Neural progenitor cell (in vitro differentiated cells): ENCODE measurements at regions not wholly inside any gene's neighbourhood (a gene's known extent, or its start where the extent isn't known, plus 50 kb on each side); places are given as distances from the start of the nearest gene placed in this dataset.
"Not testable (repeated sequence)": the region's sequence is repeated elsewhere in the genome, so short reads cannot be mapped to it uniquely, and the experiment has no call there.

Experiments used
- DNase-seq: peaks from one replicate; pipeline ENCODE4 v3.0.0-alpha.2; 2016; ENCODE audit warnings: low spot score
- H2AFZ ChIP-seq: fragments of 200-600 bp; sonication (generic); replicated peaks from 2 replicates; pipeline ENCODE4 v1.6.1; 2016; ENCODE audit warnings: antibody characterized with exemption
- H3F3A ChIP-seq: fragments of 200-600 bp; sonication (generic); 2 replicates; pipeline ENCODE4 v1.6.1; 2016; ENCODE audit warnings: antibody characterized with exemption, low read depth
- H3K27ac ChIP-seq: fragments of 200-600 bp; sonication (generic); 2 replicates; pipeline ENCODE4 v1.5.1; 2016; ENCODE audit warnings: mild to moderate bottlenecking
- H3K27me3 ChIP-seq: fragments of 200-600 bp; sonication (generic); 2 replicates; pipeline ENCODE4 v1.6.1; 2016; ENCODE audit warnings: mild to moderate bottlenecking, moderate library complexity
- H3K36me3 ChIP-seq: fragments of 200-600 bp; sonication (generic); 2 replicates; pipeline ENCODE4 v1.5.1; 2016
- H3K4me1 ChIP-seq: fragments of 200-600 bp; sonication (generic); 2 replicates; pipeline ENCODE4 v1.6.1; 2016; ENCODE audit warnings: mixed run types
- H3K4me2 ChIP-seq: fragments of 200-600 bp; sonication (generic); 2 replicates; pipeline ENCODE4 v1.6.1; 2016
- H3K4me3 ChIP-seq: fragments of 200-600 bp; sonication (generic); 2 replicates; pipeline ENCODE4 v1.5.1; 2016
- H3K79me2 ChIP-seq: fragments of 200-600 bp; sonication (generic); 2 replicates; pipeline ENCODE4 v1.6.1; 2016; ENCODE audit warnings: low read depth
- H3K9ac ChIP-seq: fragments of 200-600 bp; sonication (generic); 2 replicates; pipeline ENCODE4 v1.6.1; 2016
- H3K9me3 ChIP-seq: fragments of 200-600 bp; sonication (generic); 2 replicates; pipeline ENCODE4 v1.5.1; 2016; ENCODE audit warnings: low read depth
- H4K20me1 ChIP-seq: fragments of 200-600 bp; sonication (generic); 2 replicates; pipeline ENCODE4 v1.6.1; 2016; ENCODE audit warnings: low read depth
- H3K27ac Mint-ChIP-seq: 3 replicates; pipeline ENCODE4 v1.8.0; 2021; ENCODE audit warnings: mixed read lengths
- H3K27me3 Mint-ChIP-seq: 2 replicates; pipeline ENCODE4 v1.8.0; 2022; ENCODE audit warnings: low read depth, mild to moderate bottlenecking, inconsistent platforms, moderate library complexity, mixed read lengths; ENCODE audit not compliant: insufficient read depth
- H3K36me3 Mint-ChIP-seq: 3 replicates; pipeline ENCODE4 v1.8.0; 2021; ENCODE audit warnings: mixed read lengths
- H3K4me1 Mint-ChIP-seq: 3 replicates; pipeline ENCODE4 v1.8.0; 2021; ENCODE audit warnings: mixed read lengths
- H3K4me3 Mint-ChIP-seq: 3 replicates; pipeline ENCODE4 v1.8.0; 2021; ENCODE audit warnings: mild to moderate bottlenecking, moderate library complexity, mixed read lengths
- H3K9me3 Mint-ChIP-seq: 3 replicates; pipeline ENCODE4 v1.8.0; 2020; ENCODE audit warnings: mixed read lengths
- CTCF ChIP-seq: fragments of 200-600 bp; sonication (generic); IDR thresholded peaks from 2 replicates; pipeline ENCODE4 v1.5.1; 2017; ENCODE audit warnings: antibody characterized with exemption, mild to moderate bottlenecking
- EZH2 ChIP-seq: fragments of 200-600 bp; sonication (generic); IDR thresholded peaks from 2 replicates; pipeline ENCODE4 v1.6.1; 2017; ENCODE audit warnings: antibody characterized with exemption, mild to moderate bottlenecking, moderate library complexity
- EZH2phosphoT487 ChIP-seq: fragments of 200-600 bp; sonication (generic); IDR thresholded peaks from 2 replicates; pipeline ENCODE4 v1.6.1; 2017; ENCODE audit warnings: antibody characterized with exemption

GRCh38 chr10:23585666-23586065 is 146.8 kb downstream of the OTUD1 start:
- Histone ChIP-seq H3K27ac (no peak overlapping the region), H3K4me3 (no peak overlapping the region), H3K27me3 (no peaks in the 10 kb centered on the region), H3K4me2 (no peak overlapping the region), H3F3A (no peaks in the 10 kb centered on the region), H3K9ac (no peak overlapping the region), H3K9me3 (no peaks in the 10 kb centered on the region), H3K4me1 (no peaks in the 10 kb centered on the region), H4K20me1 (no peaks in the 10 kb centered on the region), H3K36me3 (no peaks in the 10 kb centered on the region), H3K79me2 (no peaks in the 10 kb centered on the region), H2AFZ (no peak overlapping the region)
- no peak for DNase-seq
- Mint-ChIP-seq H3K27ac (no peak overlapping the region), H3K27me3 (peaks cover 2% of the 10 kb centered on the region), H3K4me3 (no peak overlapping the region), H3K9me3 (peaks cover 17% of the 10 kb centered on the region), H3K36me3 (no peaks in the 10 kb centered on the region), H3K4me1 (peaks cover 14% of the 10 kb centered on the region)
- TF ChIP-seq EZH2phosphoT487, result no peak
- no peak for TF ChIP-seq CTCF
- TF ChIP-seq EZH2, result no peak

GRCh38 chr10:23595278-23595677 is 156.4 kb downstream of the OTUD1 start:
- not testable (repeated sequence) for H3K27ac ChIP-seq, H3K9ac ChIP-seq, H2AFZ ChIP-seq, H4K20me1 ChIP-seq, H3K27me3 Mint-ChIP-seq, H3K4me1 Mint-ChIP-seq, H3K4me1 ChIP-seq, H3K36me3 Mint-ChIP-seq, H3K4me2 ChIP-seq, H3K4me3 ChIP-seq, DNase-seq, H3K27me3 ChIP-seq, H3K9me3 ChIP-seq, H3K36me3 ChIP-seq, H3K27ac Mint-ChIP-seq, H3K79me2 ChIP-seq, H3K4me3 Mint-ChIP-seq, H3F3A ChIP-seq
- H3K9me3 Mint-ChIP-seq, result peaks cover 51% of the 10 kb centered on the region

- Mint-ChIP-seq H3K27me3 (peaks cover 5% of the 10 kb centered on the region), H3K27ac (no peak overlapping the region), H3K36me3 (no peaks in the 10 kb centered on the region), H3K4me1 (peaks cover 8% of the 10 kb centered on the region), H3K9me3 (no peaks in the 10 kb centered on the region), H3K4me3 (no peak overlapping the region)
- Histone ChIP-seq H3K4me1 (no peaks in the 10 kb centered on the region), H2AFZ (no peak overlapping the region), H3K27me3 (no peaks in the 10 kb centered on the region), H3K9me3 (no peaks in the 10 kb centered on the region), H4K20me1 (no peaks in the 10 kb centered on the region), H3K79me2 (no peaks in the 10 kb centered on the region), H3K36me3 (no peaks in the 10 kb centered on the region), H3K27ac (no peak overlapping the region), H3F3A (no peaks in the 10 kb centered on the region), H3K4me3 (no peak overlapping the region), H3K9ac (no peak overlapping the region), H3K4me2 (no peak overlapping the region)
- TF ChIP-seq CTCF (no peak), EZH2phosphoT487 (no peak), EZH2 (no peak)
- DNase-seq, result no peak
Measured at GRCh38 chr10:23604613-23605012, 165.7 kb downstream of the OTUD1 start.

- H3K9me3 ChIP-seq, result no peaks in the 10 kb centered on the region
- Mint-ChIP-seq H3K4me3 (no peak overlapping the region), H3K4me1 (peaks cover 16% of the 10 kb centered on the region), H3K27me3 (peaks cover 5% of the 10 kb centered on the region), H3K27ac (no peak overlapping the region), H3K9me3 (no peaks in the 10 kb centered on the region), H3K36me3 (no peaks in the 10 kb centered on the region)
- H3K4me1 ChIP-seq, result no peaks in the 10 kb centered on the region
- H3K27ac ChIP-seq, result no peak overlapping the region
- no peak overlapping the region for H3K4me2 ChIP-seq
- H3K36me3 ChIP-seq, result no peaks in the 10 kb centered on the region
- no peaks in the 10 kb centered on the region for H3F3A ChIP-seq
- TF ChIP-seq EZH2 (no peak), EZH2phosphoT487 (no peak), CTCF (no peak)
- H2AFZ ChIP-seq, result no peak overlapping the region
- H3K27me3 ChIP-seq, result no peaks in the 10 kb centered on the region
- no peaks in the 10 kb centered on the region for H3K79me2 ChIP-seq
- H4K20me1 ChIP-seq, result no peaks in the 10 kb centered on the region
- H3K9ac ChIP-seq, result no peak overlapping the region
- peak; percentile 18 for DNase-seq
- H3K4me3 ChIP-seq, result no peak overlapping the region
Measured at GRCh38 chr10:23606456-23606855, 167.6 kb downstream of the OTUD1 start.
